Upper lobe of left lung (tissue), 6 donors: ENCODE measurements at regions not wholly inside any gene's neighbourhood (a gene's known extent, or its start where the extent isn't known, plus 50 kb on each side); places are given as distances from the start of the nearest gene placed in this dataset.

Source experiments
- ATAC-seq, 2 donors: fragments of 200-7000 bp; cut with Tn5 transposase; one replicate each; pipeline ENCODE4 v1.9.1; 2022; ENCODE audit warnings: mild to moderate bottlenecking in 2 of 2, moderate library complexity in 2 of 2; ENCODE audit not compliant: low FRiP score in 2 of 2
- DNase-seq, 2 donors: peaks; one replicate each; pipeline ENCODE4 v3.0.0-alpha.2; 2019 to 2020
- H3K27ac ChIP-seq, 4 donors: fragments of 200-600 bp; sonication (generic); one replicate each; pipeline ENCODE4 v1.5.1; 2016 to 2019
- H3K27me3 ChIP-seq, 4 donors: fragments of 200-600 bp; sonication (generic); one replicate each; pipeline ENCODE4 v1.5.1; 2017 to 2019
- H3K36me3 ChIP-seq, 4 donors: fragments of 200-600 bp; sonication (generic); one replicate each; pipeline ENCODE4 v1.5.1; 2016 to 2019
- H3K4me1 ChIP-seq, 4 donors: fragments of 200-600 bp; sonication (generic); one replicate each; pipeline ENCODE4 v1.5.1; 2018 to 2019
- H3K4me3 ChIP-seq, 4 donors: fragments of 200-600 bp; sonication (generic); one replicate each; pipeline ENCODE4 v1.5.1; 2017 to 2019; ENCODE audit warnings: mild to moderate bottlenecking in 2 of 4, moderate library complexity in 1 of 4
- H3K9me3 ChIP-seq, 4 donors: fragments of 200-600 bp; sonication (generic); one replicate each; pipeline ENCODE4 v1.5.1; 2018 to 2019
- EP300 ChIP-seq, 4 donors: sonication (generic); formaldehyde crosslinking; IDR thresholded peaks; one replicate each; pipeline ENCODE4 v1.5.1; 2017; ENCODE audit warnings: antibody characterized with exemption in 4 of 4, control low read depth in 2 of 4
- POLR2A ChIP-seq, 4 donors: fragments of 450-650 bp; IDR thresholded peaks; one replicate each; pipeline ENCODE4 v1.5.1; 2016 to 2017; ENCODE audit warnings: antibody characterized with exemption in 4 of 4, mild to moderate bottlenecking in 2 of 4
- POLR2AphosphoS5 ChIP-seq, 2 donors: sonication (generic); formaldehyde crosslinking; IDR thresholded peaks; one replicate each; pipeline ENCODE4 v1.5.1; 2017; ENCODE audit warnings: antibody characterized with exemption in 2 of 2
- WGBS, 2 donors: methylation state at CpG; one replicate each; pipeline ENCODE4 v1.1.5; 2017 to 2018; 5-methylcytosine and 5-hydroxymethylcytosine counted together
- TF ChIP-seq, protein P1 (sequence below), 6 experiments: fragments of 450-650 bp in 4 of 6; fragments of 200-600 bp in 2 of 6; sonication (generic) in 2 of 6; IDR thresholded peaks; one replicate each; pipeline ENCODE4 v1.5.1; 2016 to 2019; ENCODE audit warnings: antibody characterized with exemption in 6 of 6
- donor health status: DM: no; HTN: no; CAD: no; lungs with moderate emphysema.
- donor health status: DM: no; HTN: yes; CAD: no; lungs with severe emphysema.

DNA sequence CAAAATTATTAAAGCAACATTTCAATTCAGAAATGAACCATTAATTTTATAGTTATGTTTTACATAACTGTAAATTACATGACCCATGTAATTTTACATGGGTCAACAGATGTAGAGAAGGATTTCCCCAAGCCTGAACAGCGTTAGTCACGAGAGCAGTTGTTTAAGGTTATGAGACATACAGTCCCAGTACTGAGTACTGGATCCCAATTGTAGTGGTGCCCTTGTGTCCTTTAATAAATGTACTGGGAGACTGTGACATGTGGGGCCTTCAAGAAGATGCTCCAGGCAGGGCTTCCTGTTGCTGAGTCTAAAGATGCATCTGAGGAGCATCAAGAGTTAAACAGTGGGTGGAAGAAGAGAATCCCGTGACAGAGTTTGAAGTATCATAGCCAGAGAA, 125.5 kb upstream of the ZNF462 start:
- WGBS, 2 donors: 68 to 77% methylated on average over 3 of the region's 3 CpGs
- no peak for TF ChIP-seq POLR2A (IDR thresholded peaks at IDR 0.05)
- TF ChIP-seq POLR2AphosphoS5 (IDR thresholded peaks at IDR 0.05): no peak
- no peak for TF ChIP-seq EP300 (IDR thresholded peaks at IDR 0.05)
- TF ChIP-seq, protein P1, sequence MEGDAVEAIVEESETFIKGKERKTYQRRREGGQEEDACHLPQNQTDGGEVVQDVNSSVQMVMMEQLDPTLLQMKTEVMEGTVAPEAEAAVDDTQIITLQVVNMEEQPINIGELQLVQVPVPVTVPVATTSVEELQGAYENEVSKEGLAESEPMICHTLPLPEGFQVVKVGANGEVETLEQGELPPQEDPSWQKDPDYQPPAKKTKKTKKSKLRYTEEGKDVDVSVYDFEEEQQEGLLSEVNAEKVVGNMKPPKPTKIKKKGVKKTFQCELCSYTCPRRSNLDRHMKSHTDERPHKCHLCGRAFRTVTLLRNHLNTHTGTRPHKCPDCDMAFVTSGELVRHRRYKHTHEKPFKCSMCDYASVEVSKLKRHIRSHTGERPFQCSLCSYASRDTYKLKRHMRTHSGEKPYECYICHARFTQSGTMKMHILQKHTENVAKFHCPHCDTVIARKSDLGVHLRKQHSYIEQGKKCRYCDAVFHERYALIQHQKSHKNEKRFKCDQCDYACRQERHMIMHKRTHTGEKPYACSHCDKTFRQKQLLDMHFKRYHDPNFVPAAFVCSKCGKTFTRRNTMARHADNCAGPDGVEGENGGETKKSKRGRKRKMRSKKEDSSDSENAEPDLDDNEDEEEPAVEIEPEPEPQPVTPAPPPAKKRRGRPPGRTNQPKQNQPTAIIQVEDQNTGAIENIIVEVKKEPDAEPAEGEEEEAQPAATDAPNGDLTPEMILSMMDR (IDR thresholded peaks at IDR 0.05): no peak
- no peak overlapping the region for H3K4me3 ChIP-seq
- no peak for DNase-seq
- ATAC-seq: no peak
- H3K27me3 ChIP-seq: no peaks in the 10 kb centered on the region
- no peaks in the 10 kb centered on the region for H3K36me3 ChIP-seq
- no peaks in the 10 kb centered on the region for H3K4me1 ChIP-seq
- H3K9me3 ChIP-seq: no peaks in the 10 kb centered on the region
- no peak overlapping the region for H3K27ac ChIP-seq

DNA sequence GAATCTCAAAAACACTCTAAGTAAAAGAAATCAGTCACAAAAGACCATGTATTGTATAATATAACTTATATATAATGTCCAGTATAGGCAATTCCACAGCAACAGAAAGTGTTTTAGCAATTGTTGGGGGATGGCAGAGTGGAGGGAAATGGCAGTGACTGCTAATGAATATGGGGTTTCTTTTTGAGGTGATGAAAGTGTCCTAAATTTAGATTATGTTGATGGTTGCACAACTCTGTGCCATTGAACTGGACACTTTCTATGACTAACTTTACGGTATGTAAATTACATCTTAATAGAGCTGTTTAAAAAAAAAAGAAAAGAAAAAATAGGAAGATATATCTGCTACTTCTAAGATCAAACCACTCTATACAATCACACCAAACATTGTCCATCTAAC, 124.9 kb upstream of the ZNF462 start:
- no peaks in the 10 kb centered on the region for H3K27me3 ChIP-seq
- 80 to 82% methylated on average over 1 of the region's 1 CpG for WGBS, 2 donors
- no peaks in the 10 kb centered on the region for H3K4me1 ChIP-seq
- H3K36me3 ChIP-seq: no peaks in the 10 kb centered on the region
- no peak for TF ChIP-seq EP300 (IDR thresholded peaks at IDR 0.05)
- TF ChIP-seq POLR2AphosphoS5 (IDR thresholded peaks at IDR 0.05): no peak
- TF ChIP-seq, protein P1 (IDR thresholded peaks at IDR 0.05): no peak
- no peak for TF ChIP-seq POLR2A (IDR thresholded peaks at IDR 0.05)
- no peaks in the 10 kb centered on the region for H3K9me3 ChIP-seq
- H3K4me3 ChIP-seq: no peak overlapping the region
- H3K27ac ChIP-seq: no peak overlapping the region
- ATAC-seq (no peak), DNase-seq (no peak)

DNA sequence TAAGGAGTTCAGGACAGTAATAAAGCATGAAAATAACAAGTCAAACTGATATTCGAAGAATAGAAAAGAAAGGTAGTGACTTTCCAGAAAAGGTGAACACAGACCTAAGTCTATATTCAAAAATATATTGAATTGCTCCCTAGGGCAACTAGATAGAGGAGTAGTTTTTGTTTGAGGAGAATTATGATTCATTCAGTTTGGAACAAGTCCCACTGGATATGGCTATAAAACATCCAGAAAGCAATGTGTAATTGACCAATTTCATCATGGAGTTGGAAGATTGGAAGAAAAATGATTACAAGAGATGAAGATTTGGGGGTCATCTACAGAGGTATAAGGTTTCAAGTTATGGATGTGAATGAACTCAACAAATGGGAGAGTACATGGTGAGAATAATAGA, 117.5 kb upstream of the ZNF462 start:
- 88% methylated on average over 1 of the region's 1 CpG for WGBS, 2 donors
- TF ChIP-seq EP300 (IDR thresholded peaks at IDR 0.05): no peak
- no peak for TF ChIP-seq POLR2AphosphoS5 (IDR thresholded peaks at IDR 0.05)
- TF ChIP-seq POLR2A (IDR thresholded peaks at IDR 0.05): no peak
- TF ChIP-seq, protein P1 (IDR thresholded peaks at IDR 0.05): no peak
- no peak for ATAC-seq

DNA sequence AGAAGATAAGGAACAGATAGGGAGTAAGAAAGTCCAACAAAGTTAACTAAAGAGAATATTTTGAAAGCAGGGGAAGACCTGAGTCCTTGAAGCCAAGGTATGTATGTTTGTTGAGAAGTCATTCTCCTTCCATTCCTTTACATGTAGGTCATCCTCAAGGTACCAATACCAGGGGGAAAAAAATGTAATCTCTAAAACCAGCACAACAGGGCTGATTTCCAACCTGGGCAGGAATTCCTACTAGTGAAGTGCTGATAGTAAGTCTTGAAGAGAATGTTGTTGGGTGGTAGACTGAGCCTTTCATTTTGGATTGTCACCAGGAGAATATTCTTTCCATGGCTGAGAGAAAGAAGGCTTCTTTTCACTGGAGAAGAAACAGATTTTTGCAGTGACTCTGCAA, 117.1 kb upstream of the ZNF462 start:
- H3K4me3 ChIP-seq: no peak overlapping the region
- H3K27me3 ChIP-seq: no peaks in the 10 kb centered on the region
- DNase-seq (no peak), ATAC-seq (no peak)
- H3K27ac ChIP-seq: no peak overlapping the region
- TF ChIP-seq, protein P1 (IDR thresholded peaks at IDR 0.05): no peak
- TF ChIP-seq POLR2A (IDR thresholded peaks at IDR 0.05) (no peak), EP300 (IDR thresholded peaks at IDR 0.05) (no peak), POLR2AphosphoS5 (IDR thresholded peaks at IDR 0.05) (no peak)
- no peaks in the 10 kb centered on the region for H3K36me3 ChIP-seq
- H3K4me1 ChIP-seq: no peaks in the 10 kb centered on the region
- H3K9me3 ChIP-seq: no peaks in the 10 kb centered on the region

More for the DNA sequence above, 117.5 kb upstream of the ZNF462 start:
- Histone ChIP-seq H3K9me3 (no peaks in the 10 kb centered on the region), H3K36me3 (no peaks in the 10 kb centered on the region), H3K4me3 (no peak overlapping the region), H3K27me3 (no peaks in the 10 kb centered on the region), H3K4me1 (no peaks in the 10 kb centered on the region), H3K27ac (no peak overlapping the region)
- no peak for DNase-seq

DNA sequence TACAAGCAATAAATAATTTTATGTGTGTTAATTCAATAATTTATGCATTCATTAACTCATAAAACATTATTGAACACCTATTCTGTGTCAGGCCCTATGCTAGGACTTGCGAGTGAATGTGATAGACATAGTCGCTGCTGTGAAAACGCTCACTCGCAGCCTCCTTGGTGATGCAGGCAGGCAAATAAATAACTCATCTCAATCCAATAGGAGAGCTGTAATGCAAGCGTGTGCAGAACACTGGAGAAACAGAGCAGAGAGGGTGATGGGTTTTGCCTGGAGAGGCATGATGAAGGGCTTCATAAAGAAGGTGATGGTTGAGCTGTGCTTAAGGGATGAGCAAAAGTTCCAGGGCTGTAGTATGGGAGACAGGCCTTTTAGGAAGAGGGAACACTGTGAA, 111.3 kb upstream of the ZNF462 start:
- no peak for ATAC-seq
- DNase-seq: no peak
- peaks cover 0 to 7% (median 3%) of the 10 kb centered on the region in 4 donors for H3K4me1 ChIP-seq
- no peak for TF ChIP-seq POLR2AphosphoS5 (IDR thresholded peaks at IDR 0.05)
- no peak for TF ChIP-seq POLR2A (IDR thresholded peaks at IDR 0.05)
- no peak for TF ChIP-seq EP300 (IDR thresholded peaks at IDR 0.05)
- TF ChIP-seq, protein P1 (IDR thresholded peaks at IDR 0.05): no peak
- no peaks in the 10 kb centered on the region for H3K27me3 ChIP-seq
- 86 to 94% methylated on average over 5 of the region's 5 CpGs for WGBS, 2 donors
- H3K27ac ChIP-seq: no peak overlapping the region
- no peaks in the 10 kb centered on the region for H3K36me3 ChIP-seq
- no peaks in the 10 kb centered on the region for H3K9me3 ChIP-seq
- no peak overlapping the region for H3K4me3 ChIP-seq
